ENCODE measurements at regions not wholly inside any gene's neighbourhood (a gene's known extent, or its start where the extent isn't known, plus 50 kb on each side); places are given as distances from the start of the nearest gene placed in this dataset.

DNA sequence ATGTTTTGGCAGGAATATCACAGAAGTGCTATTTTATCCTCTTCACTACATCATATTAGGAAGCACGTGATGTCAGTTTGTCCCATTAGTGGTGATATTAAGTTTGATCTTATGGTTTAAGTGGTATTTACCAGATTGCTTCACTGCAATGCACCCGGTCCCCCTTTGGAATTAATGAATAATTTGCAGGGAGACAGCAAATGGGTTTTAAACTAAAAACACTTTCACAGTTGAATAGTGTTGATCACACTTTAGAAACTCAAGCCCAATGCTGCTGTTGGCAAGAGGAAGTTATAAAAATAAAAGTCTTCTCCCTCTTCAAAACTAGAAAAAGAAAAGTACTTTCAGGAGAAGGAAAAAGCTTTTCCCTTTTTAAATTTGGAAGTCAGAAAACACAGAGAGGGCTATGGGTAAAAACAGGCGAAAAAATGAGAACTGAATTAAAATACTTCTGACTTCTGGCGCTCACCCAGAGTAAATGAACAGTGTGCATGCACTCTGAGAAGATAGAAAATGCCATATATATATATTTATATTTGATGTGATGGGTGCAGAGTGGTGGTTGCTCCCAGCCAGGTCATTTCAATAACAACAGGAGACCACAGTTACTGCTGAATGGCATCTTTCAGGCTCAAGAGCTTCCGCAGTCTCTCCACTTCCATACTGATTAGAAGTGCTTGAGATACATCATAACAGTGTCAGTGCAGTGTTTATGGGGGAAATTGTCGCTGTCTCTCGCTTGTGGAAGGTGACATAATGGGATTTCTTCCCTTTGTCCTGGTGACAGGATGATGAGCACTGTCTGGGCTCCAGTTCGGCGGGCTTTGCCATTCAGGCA is 278.0 kb downstream of the ZSWIM6 start:
- FAIRE-seq, result no peak
- no peak overlapping the region for H3K4ac ChIP-seq (replicated peaks; ENCODE audit: insufficient read length, low read depth, low read length)
- 87% methylated on average over 9 of the region's 9 CpGs; no CpG with 5 or more reads in 1 of the 2 experiments for WGBS, 2 experiments (ENCODE audit: extremely low coverage in 1 of 2, insufficient coverage in 1 of 2, insufficient read length in 1 of 2, insufficient replicate concordance in 2 of 2, low coverage in 1 of 2, low lambda C conversion rate in 2 of 2, missing lambda C conversion rate in 1 of 2)

More for the DNA sequence above, 278.0 kb downstream of the ZSWIM6 start:
- Histone ChIP-seq H3K18ac (ENCODE audit: extremely low read depth, low read length) (no peak overlapping the region), H3K4me3 (ENCODE audit: extremely low read depth in 1 of 4, insufficient read depth in 2 of 4, low read depth in 3 of 4, low read length in 4 of 4) (no peak overlapping the region), H2BK5ac (ENCODE audit: low read depth, low read length) (peak overlapping the region; percentile 62; the same call in 1 of the 2 replicates), H2BK12ac (ENCODE audit: low read depth, low read length) (no peak overlapping the region), H2AFZ (ENCODE audit: low read length) (0 out of 2 replicates have a peak overlapping the region, but pooled peaks have one; percentile 70), H2AK5ac (ENCODE audit: low read depth, low read length) (no peak overlapping the region), H4K20me1 (replicated peaks in 1 of 2; ENCODE audit: control insufficient read depth in 1 of 2, insufficient read depth in 2 of 2, low read length in 2 of 2) (no peaks in the 10 kb centered on the region), H2BK120ac (replicated peaks; ENCODE audit: low read depth, low read length) (no peak overlapping the region), H3K23me2 (ENCODE audit: low read depth, low read length) (no peaks in the 10 kb centered on the region), H4K91ac (replicated peaks; ENCODE audit: insufficient read length, low read length) (no peak overlapping the region), H3K79me2 (ENCODE audit: control insufficient read depth in 1 of 2, insufficient read depth in 2 of 2, low read length in 2 of 2) (no peaks in the 10 kb centered on the region), H3K23ac (ENCODE audit: insufficient read length) (no peak overlapping the region), H3K27me3 (replicated peaks in 1 of 4; ENCODE audit: control insufficient read depth in 3 of 4, extremely low read depth in 1 of 4, insufficient read depth in 3 of 4, low read length in 3 of 4) (no peaks in the 10 kb centered on the region), H3K36me3 (ENCODE audit: control insufficient read depth in 2 of 4, insufficient read depth in 4 of 4, low read length in 3 of 4) (no peaks in the 10 kb centered on the region), H2BK20ac (ENCODE audit: low read length) (no peak overlapping the region), H3K9me3 (ENCODE audit: insufficient read depth in 2 of 2, low read depth in 1 of 2, low read length in 1 of 2) (no peaks in the 10 kb centered on the region), H3K4me1 (replicated peaks in 1 of 4; ENCODE audit: control insufficient read depth in 3 of 4, insufficient read depth in 4 of 4, low read length in 3 of 4) (peaks cover 0 to 4% (median 2%) of the 10 kb centered on the region in 4 experiments; a peak in 4 of 7 replicates), H3K79me1 (ENCODE audit: low read depth, low read length) (no peaks in the 10 kb centered on the region), H3K56ac (replicated peaks; ENCODE audit: insufficient read length, low read depth, low read length) (no peak overlapping the region), H4K8ac (ENCODE audit: extremely low read depth, insufficient read depth, low read length) (no peak overlapping the region), H4K5ac (ENCODE audit: insufficient read length, low read depth, low read length) (no peak overlapping the region), H3K14ac (ENCODE audit: insufficient read length) (no peak overlapping the region), H3K27ac (ENCODE audit: low read depth, low read length) (no peak overlapping the region), H2BK15ac (ENCODE audit: low read length) (no peak overlapping the region), H3K9ac (replicated peaks in 1 of 4; ENCODE audit: extremely low read depth in 1 of 4, low read depth in 3 of 4, low read length in 3 of 4) (no peak overlapping the region), H3K4me2 (ENCODE audit: insufficient read depth in 1 of 2, low read depth in 2 of 2, low read length in 2 of 2) (peak overlapping the region; percentile 35 to 44; a peak in 2 of 4 replicates)
- TF ChIP-seq KDM4A (IDR thresholded peaks at IDR 0.05; ENCODE audit: low read depth, low read length, severe bottlenecking) (no peak), GABPA (IDR thresholded peaks at IDR 0.05; ENCODE audit: borderline replicate concordance, insufficient read depth, low read length) (no peak), EZH2 (IDR thresholded peaks at IDR 0.05; ENCODE audit: low read depth, low read length, severe bottlenecking) (no peak), SAP30 (IDR thresholded peaks at IDR 0.05; ENCODE audit: insufficient read depth, insufficient replicate concordance, low read length) (no peak), POU5F1 (IDR thresholded peaks at IDR 0.05; ENCODE audit: low read depth, low read length) (no peak), RAD21 (IDR thresholded peaks at IDR 0.05 in 1 of 2, conservative IDR thresholded peaks at IDR 0.05 in 1 of 2; ENCODE audit: low read depth in 2 of 2, low read length in 2 of 2) (no peak), CBX8 (IDR thresholded peaks at IDR 0.05; ENCODE audit: borderline replicate concordance, low read depth, low read length) (no peak), HDAC2 (IDR thresholded peaks at IDR 0.05; ENCODE audit: borderline replicate concordance in 1 of 2, low read depth in 2 of 2, low read length in 2 of 2) (no peak)
- POLR2A ChIA-PET (ENCODE audit: partially characterized antibody), result no interaction called here
- CTCF ChIA-PET (ENCODE audit: partially characterized antibody), result interaction anchor here (0.8 to 0.9 kb wide), 2 partner anchors 13 to 31 kb away, joined by 3 read pairs; no protein-coding TSS in a partner anchor
- no peak for DNase-seq (ENCODE audit: low read depth in 1 of 2, low spot score in 2 of 2)
